ENCODE measurements at regions not wholly inside any gene's neighbourhood (a gene's known extent, or its start where the extent isn't known, plus 50 kb on each side); places are given as distances from the start of the nearest gene placed in this dataset.

DNA sequence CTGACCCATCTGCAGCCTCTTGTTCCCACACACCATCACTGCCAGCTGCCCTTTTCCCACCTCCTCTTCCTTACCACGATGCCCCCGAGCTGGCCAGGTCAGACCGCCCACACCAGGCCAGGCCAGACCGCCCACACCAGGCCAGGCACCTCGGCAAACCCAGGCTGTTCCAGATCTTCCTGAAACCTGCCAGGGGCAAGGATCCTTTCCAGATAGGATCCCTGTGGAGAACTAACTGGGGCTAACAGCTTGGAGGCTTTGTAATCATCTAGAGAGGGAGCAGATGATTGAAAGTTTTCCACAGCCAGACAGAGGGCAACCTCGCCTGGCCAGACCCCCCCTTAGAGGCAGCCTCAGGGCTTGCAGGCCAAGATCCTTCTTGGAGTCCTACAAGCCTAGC is 287.3 kb upstream of the TLE3 start:
- Histone ChIP-seq H3K4me3 (ENCODE audit: severe bottlenecking) (no peak overlapping the region), H3K27ac (ENCODE audit: poor library complexity, severe bottlenecking) (no peak overlapping the region), H3K36me3 (ENCODE audit: low read depth) (no peaks in the 10 kb centered on the region), H3K27me3 (ENCODE audit: insufficient read depth, poor library complexity, severe bottlenecking) (no peaks in the 10 kb centered on the region), H3K4me1 (ENCODE audit: insufficient read depth, poor library complexity, severe bottlenecking) (no peaks in the 10 kb centered on the region), H3K9me3 (ENCODE audit: severe bottlenecking) (no peaks in the 10 kb centered on the region)
- DNase-seq (ENCODE audit: low spot score) (no peak), ATAC-seq (ENCODE audit: low read depth) (no peak)
- TF ChIP-seq, protein P1, sequence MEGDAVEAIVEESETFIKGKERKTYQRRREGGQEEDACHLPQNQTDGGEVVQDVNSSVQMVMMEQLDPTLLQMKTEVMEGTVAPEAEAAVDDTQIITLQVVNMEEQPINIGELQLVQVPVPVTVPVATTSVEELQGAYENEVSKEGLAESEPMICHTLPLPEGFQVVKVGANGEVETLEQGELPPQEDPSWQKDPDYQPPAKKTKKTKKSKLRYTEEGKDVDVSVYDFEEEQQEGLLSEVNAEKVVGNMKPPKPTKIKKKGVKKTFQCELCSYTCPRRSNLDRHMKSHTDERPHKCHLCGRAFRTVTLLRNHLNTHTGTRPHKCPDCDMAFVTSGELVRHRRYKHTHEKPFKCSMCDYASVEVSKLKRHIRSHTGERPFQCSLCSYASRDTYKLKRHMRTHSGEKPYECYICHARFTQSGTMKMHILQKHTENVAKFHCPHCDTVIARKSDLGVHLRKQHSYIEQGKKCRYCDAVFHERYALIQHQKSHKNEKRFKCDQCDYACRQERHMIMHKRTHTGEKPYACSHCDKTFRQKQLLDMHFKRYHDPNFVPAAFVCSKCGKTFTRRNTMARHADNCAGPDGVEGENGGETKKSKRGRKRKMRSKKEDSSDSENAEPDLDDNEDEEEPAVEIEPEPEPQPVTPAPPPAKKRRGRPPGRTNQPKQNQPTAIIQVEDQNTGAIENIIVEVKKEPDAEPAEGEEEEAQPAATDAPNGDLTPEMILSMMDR (IDR thresholded peaks at IDR 0.05; ENCODE audit: poor library complexity, severe bottlenecking) = no peak

DNA sequence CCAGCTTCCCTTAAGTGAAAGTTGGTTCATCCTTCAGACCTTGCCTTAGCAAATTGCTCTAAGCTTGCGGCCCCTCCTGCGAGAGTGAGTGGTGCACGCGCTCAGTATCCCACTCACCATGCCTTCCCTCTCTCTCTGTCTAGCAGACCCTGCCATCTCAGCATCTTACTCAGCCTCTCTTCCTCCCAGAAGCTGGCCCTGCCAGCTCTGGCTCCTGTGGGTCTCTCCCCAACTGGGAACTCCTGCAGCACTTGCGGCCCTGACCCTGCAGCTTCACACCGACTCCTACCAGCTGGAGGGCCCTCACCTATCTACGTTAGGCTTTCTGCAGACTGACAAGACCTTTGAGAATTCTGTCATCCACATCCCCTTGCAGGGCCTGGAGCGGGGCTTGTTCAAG is 286.1 kb upstream of the TLE3 start:
- H3K9me3 ChIP-seq (ENCODE audit: severe bottlenecking) = no peaks in the 10 kb centered on the region
- no peaks in the 10 kb centered on the region for H3K27me3 ChIP-seq (ENCODE audit: insufficient read depth, poor library complexity, severe bottlenecking)
- no peak overlapping the region for H3K4me3 ChIP-seq (ENCODE audit: severe bottlenecking)
- H3K27ac ChIP-seq (ENCODE audit: poor library complexity, severe bottlenecking) = no peak overlapping the region
- TF ChIP-seq, protein P1 (IDR thresholded peaks at IDR 0.05; ENCODE audit: poor library complexity, severe bottlenecking) = no peak
- DNase-seq (ENCODE audit: low spot score) (no peak), ATAC-seq (ENCODE audit: low read depth) (no peak)
- H3K4me1 ChIP-seq (ENCODE audit: insufficient read depth, poor library complexity, severe bottlenecking) = no peaks in the 10 kb centered on the region
- H3K36me3 ChIP-seq (ENCODE audit: low read depth) = no peaks in the 10 kb centered on the region

DNA sequence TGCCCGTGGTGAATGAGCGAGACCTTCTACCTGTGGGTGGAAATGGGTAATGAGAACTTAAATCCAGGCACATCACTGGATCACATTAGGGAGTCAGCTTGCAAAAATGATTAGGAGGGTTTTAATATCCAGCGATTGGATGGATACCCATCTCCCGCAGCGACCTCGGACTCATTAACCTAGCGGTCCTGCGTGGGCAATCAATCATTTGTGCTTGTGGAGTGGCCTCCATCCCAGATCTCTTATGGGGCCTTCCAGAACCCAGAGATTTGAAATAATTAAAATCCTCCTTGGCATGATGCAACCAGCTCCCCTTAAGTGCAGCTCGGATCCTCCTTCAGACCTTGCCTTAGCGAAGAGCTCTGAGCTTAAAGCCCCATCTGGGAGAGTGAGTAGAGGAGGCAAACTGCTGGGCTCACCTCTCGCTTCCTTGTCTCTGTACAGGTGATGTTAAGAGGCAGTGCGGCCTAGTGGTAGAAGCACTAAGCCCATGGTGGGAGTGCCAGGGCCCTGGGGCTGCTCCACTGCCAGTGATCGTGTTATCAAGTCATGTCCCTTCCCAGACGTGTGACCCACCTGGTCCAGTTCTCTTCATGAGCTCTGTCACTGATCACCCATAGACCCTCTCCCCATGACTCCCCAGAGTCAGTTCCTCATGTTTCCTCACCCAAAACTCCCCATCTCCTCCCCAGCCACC is 285.2 kb upstream of the TLE3 start:
- no peak for DNase-seq (ENCODE audit: low spot score)
- TF ChIP-seq, protein P1 (IDR thresholded peaks at IDR 0.05; ENCODE audit: poor library complexity, severe bottlenecking) = no peak
- Histone ChIP-seq H3K27me3 (ENCODE audit: insufficient read depth, poor library complexity, severe bottlenecking) (no peaks in the 10 kb centered on the region), H3K36me3 (ENCODE audit: low read depth) (no peaks in the 10 kb centered on the region), H3K4me3 (ENCODE audit: severe bottlenecking) (no peak overlapping the region), H3K4me1 (ENCODE audit: insufficient read depth, poor library complexity, severe bottlenecking) (no peaks in the 10 kb centered on the region), H3K9me3 (ENCODE audit: severe bottlenecking) (no peaks in the 10 kb centered on the region), H3K27ac (ENCODE audit: poor library complexity, severe bottlenecking) (no peak overlapping the region)
- ATAC-seq (ENCODE audit: low read depth) = no peak

DNA sequence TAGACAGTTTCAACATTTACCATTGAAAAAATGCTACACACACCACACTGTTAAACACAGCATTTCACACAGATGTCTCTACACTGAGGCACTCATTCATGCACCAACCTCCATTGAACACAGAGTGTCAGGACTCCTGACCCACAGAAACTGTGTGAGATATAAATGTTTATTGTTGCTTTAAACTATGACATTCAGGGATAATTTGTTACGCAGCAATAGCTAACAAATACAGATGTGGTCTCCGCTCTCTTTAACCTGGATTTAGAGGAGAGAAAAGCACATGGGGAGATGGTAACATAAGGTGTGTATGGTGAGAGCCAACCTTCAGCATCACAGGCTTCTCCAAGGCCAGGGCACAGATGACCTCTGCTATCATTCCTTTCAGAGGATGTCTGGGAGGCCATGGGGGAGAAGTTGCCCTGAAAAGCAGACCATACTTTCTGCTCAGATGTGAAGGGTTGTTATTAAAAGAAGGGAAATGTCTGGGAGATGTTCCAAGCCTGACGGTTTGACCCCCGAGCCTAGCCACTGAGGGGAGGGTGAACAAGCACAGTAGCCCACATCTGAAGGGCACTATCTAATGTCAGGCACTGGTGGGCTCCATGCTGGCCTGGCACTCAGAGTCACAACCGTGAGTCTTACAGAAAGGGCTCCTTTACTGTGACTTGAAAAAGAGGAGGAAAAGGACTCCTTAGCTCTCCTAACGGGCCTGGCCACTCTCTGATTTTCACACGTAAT is 284.5 kb upstream of the TLE3 start:
- no peaks in the 10 kb centered on the region for H3K9me3 ChIP-seq (ENCODE audit: severe bottlenecking)
- H3K4me1 ChIP-seq (ENCODE audit: insufficient read depth, poor library complexity, severe bottlenecking) = peaks cover 2% of the 10 kb centered on the region
- TF ChIP-seq, protein P1 (IDR thresholded peaks at IDR 0.05; ENCODE audit: poor library complexity, severe bottlenecking) = no peak
- H3K4me3 ChIP-seq (ENCODE audit: severe bottlenecking) = no peak overlapping the region
- H3K27ac ChIP-seq (ENCODE audit: poor library complexity, severe bottlenecking) = no peak overlapping the region
- no peak for ATAC-seq (ENCODE audit: low read depth)
- no peak for DNase-seq (ENCODE audit: low spot score)
- no peaks in the 10 kb centered on the region for H3K36me3 ChIP-seq (ENCODE audit: low read depth)
- H3K27me3 ChIP-seq (ENCODE audit: insufficient read depth, poor library complexity, severe bottlenecking) = no peaks in the 10 kb centered on the region
